Right lobe of liver (tissue), 4 donors: ENCODE measurements at regions not wholly inside any gene's neighbourhood (a gene's known extent, or its start where the extent isn't known, plus 50 kb on each side); places are given as distances from the start of the nearest gene placed in this dataset.

Experiments used
- CTCF ChIP-seq, 4 donors: fragments of 200-600 bp in 3 of 4; fragments of 450-650 bp in 1 of 4; IDR thresholded peaks; one replicate each; pipeline versions ENCODE4 v1.5.1 to v1.8.0; 2016 to 2022; ENCODE audit warnings: antibody characterized with exemption in 4 of 4, mild to moderate bottlenecking in 2 of 4
- POLR2A ChIP-seq: fragments of 450-650 bp; IDR thresholded peaks from one replicate; pipeline ENCODE4 v1.6.1; 2017; ENCODE audit warnings: antibody characterized with exemption, mild to moderate bottlenecking
- donor health status: DM: no; HTN: no; CAD: no.
- donor health status: DM: no; HTN: no; CAD: no.
- donor health status: DM: no; HTN: yes; CAD: no.

DNA sequence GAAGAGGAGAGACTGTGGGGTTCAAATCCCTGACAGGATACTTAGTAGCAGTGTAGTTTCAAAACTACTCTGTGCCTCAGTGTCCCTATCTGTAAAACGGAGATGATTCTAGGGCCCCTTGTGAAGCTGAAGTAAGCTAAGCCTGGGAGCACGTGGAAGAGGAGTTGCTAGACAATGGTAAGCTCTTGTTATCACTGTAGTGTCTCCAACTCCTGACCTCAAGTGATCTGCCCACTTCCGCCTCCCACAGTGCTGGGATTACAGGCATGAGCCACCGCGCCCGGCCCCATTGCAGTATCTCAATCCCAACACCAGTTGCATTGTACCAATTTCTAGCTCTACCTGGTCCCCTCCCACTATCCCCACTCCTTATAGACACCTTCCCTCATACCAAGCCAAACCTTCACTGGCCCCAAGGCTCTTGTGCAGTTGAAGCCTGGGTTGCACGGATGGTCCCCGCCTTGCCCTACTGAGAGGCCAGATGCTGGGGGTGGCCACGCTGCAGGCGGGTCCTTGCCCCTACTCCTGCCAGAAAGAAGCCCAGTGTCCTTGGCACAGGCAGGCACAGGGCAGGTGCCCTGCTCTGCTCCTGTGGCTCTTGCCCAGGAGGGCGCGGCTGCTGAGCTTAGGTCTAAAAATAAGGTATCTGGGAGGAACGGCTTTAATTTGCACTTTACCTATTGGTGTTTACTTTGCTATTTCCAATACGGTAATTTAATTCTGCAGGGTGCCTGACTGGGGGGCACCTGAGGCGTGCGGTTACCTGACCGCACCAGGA is 118.1 kb downstream of the VEGFA start:
- TF ChIP-seq CTCF (IDR thresholded peaks at IDR 0.05) (no peak), POLR2A (no peak)
